Mesodermal cell (in vitro differentiated cells): ENCODE measurements at regions not wholly inside any gene's neighbourhood (a gene's known extent, or its start where the extent isn't known, plus 50 kb on each side); places are given as distances from the start of the nearest gene placed in this dataset.

Experiments
- H3K27ac ChIP-seq: 2 replicates; pipeline ENCODE4 v1.7.0; 2013; ENCODE audit warnings: mild to moderate bottlenecking, low read depth, low read length, moderate library complexity; ENCODE audit not compliant: severe bottlenecking
- H3K36me3 ChIP-seq: 2 replicates; pipeline ENCODE4 v1.7.1; 2013; ENCODE audit warnings: mild to moderate bottlenecking, low read length, moderate library complexity; ENCODE audit not compliant: control insufficient read depth, insufficient read depth
- H3K4me1 ChIP-seq: one replicate; pipeline ENCODE4 v1.7.1; 2013; ENCODE audit warnings: mild to moderate bottlenecking, low read length; ENCODE audit not compliant: insufficient read depth, control insufficient read depth, poor library complexity, severe bottlenecking
- H3K4me3 ChIP-seq: 2 replicates; pipeline ENCODE4 v1.7.0; 2013; ENCODE audit warnings: low read length, control low read depth, mild to moderate bottlenecking; ENCODE audit not compliant: insufficient read depth, poor library complexity, severe bottlenecking; ENCODE audit errors: extremely low read depth
- H3K9me3 ChIP-seq: 2 replicates; pipeline ENCODE4 v1.7.1; 2013; ENCODE audit warnings: mild to moderate bottlenecking, low read length, moderate library complexity; ENCODE audit not compliant: control insufficient read depth
- WGBS, 2 experiments: methylation state at CpG; one replicate each; pipeline ENCODE4 v1.1.5; 2013; ENCODE audit warnings: missing lambda C conversion rate in 2 of 2; ENCODE audit not compliant: insufficient coverage in 2 of 2; 5-methylcytosine and 5-hydroxymethylcytosine counted together

- H3K36me3 ChIP-seq: no peaks in the 10 kb centered on the region
Measured at GRCh38 chr12:22981711-22982110, 356.7 kb downstream of the ETNK1 start.

GRCh38 chr12:22982635-22983034 is 357.7 kb downstream of the ETNK1 start:
- Histone ChIP-seq H3K4me3 (no peak overlapping the region), H3K27ac (no peak overlapping the region), H3K4me1 (no peaks in the 10 kb centered on the region), H3K9me3 (no peaks in the 10 kb centered on the region), H3K36me3 (no peaks in the 10 kb centered on the region)
- WGBS, 2 experiments: 87 to 92% methylated on average over 7 to 10 of the region's 13 CpGs

More at GRCh38 chr12:22981711-22982110, 356.7 kb downstream of the ETNK1 start:
- Histone ChIP-seq H3K4me1 (no peaks in the 10 kb centered on the region), H3K9me3 (no peaks in the 10 kb centered on the region), H3K4me3 (no peak overlapping the region), H3K27ac (no peak overlapping the region)
- WGBS, 2 experiments: 83% methylated on average over 1 to 2 of the region's 3 CpGs

GRCh38 chr12:22986997-22987396 is 362.0 kb downstream of the ETNK1 start:
- Histone ChIP-seq H3K4me1 (no peaks in the 10 kb centered on the region), H3K4me3 (no peak overlapping the region), H3K36me3 (no peaks in the 10 kb centered on the region), H3K27ac (no peak overlapping the region), H3K9me3 (no peaks in the 10 kb centered on the region)
- WGBS, 2 experiments: no CpG with 5 or more reads among the region's 1 CpG

- Histone ChIP-seq H3K36me3 (no peaks in the 10 kb centered on the region), H3K9me3 (no peaks in the 10 kb centered on the region), H3K27ac (no peak overlapping the region), H3K4me1 (no peaks in the 10 kb centered on the region), H3K4me3 (no peak overlapping the region)
- WGBS, 2 experiments: no CpG with 5 or more reads among the region's 1 CpG
Measured at GRCh38 chr12:22990501-22990900, 365.5 kb downstream of the ETNK1 start.

GRCh38 chr12:22991250-22991844 is 366.4 kb downstream of the ETNK1 start:
- Histone ChIP-seq H3K9me3 (no peaks in the 10 kb centered on the region), H3K4me3 (no peak overlapping the region), H3K27ac (no peak overlapping the region), H3K4me1 (no peaks in the 10 kb centered on the region), H3K36me3 (no peaks in the 10 kb centered on the region)
- WGBS, 2 experiments: 95 to 100% methylated on average over 2 of the region's 3 CpGs

- 100% methylated on average over 2 of the region's 4 CpGs; no CpG with 5 or more reads in 1 of the 2 experiments for WGBS, 2 experiments
- Histone ChIP-seq H3K9me3 (no peaks in the 10 kb centered on the region), H3K27ac (no peak overlapping the region), H3K4me1 (no peaks in the 10 kb centered on the region), H3K36me3 (no peaks in the 10 kb centered on the region), H3K4me3 (no peak overlapping the region)
Measured at GRCh38 chr12:22993609-22994315, 368.8 kb downstream of the ETNK1 start.

GRCh38 chr12:22994316-22994675 is 369.3 kb downstream of the ETNK1 start:
- H3K4me3 ChIP-seq: no peak overlapping the region
- H3K27ac ChIP-seq: no peak overlapping the region
- H3K36me3 ChIP-seq: no peaks in the 10 kb centered on the region
- 100% methylated on average over 1 to 2 of the region's 3 CpGs for whole genome bisulfite sequencing, 2 experiments
- no peaks in the 10 kb centered on the region for H3K9me3 ChIP-seq
- no peaks in the 10 kb centered on the region for H3K4me1 ChIP-seq

- Histone ChIP-seq H3K36me3 (no peaks in the 10 kb centered on the region), H3K4me3 (no peak overlapping the region), H3K27ac (no peak overlapping the region), H3K9me3 (no peaks in the 10 kb centered on the region), H3K4me1 (no peaks in the 10 kb centered on the region)
- no CpG with 5 or more reads among the region's 3 CpGs for WGBS, 2 experiments
Measured at GRCh38 chr12:23001487-23001886, 376.5 kb downstream of the ETNK1 start.

- no peaks in the 10 kb centered on the region for H3K36me3 ChIP-seq
- no peaks in the 10 kb centered on the region for H3K9me3 ChIP-seq
- H3K4me3 ChIP-seq: no peak overlapping the region
- 81 to 88% methylated on average over 7 of the region's 7 CpGs for WGBS, 2 experiments
- no peak overlapping the region for H3K27ac ChIP-seq
- no peaks in the 10 kb centered on the region for H3K4me1 ChIP-seq
Measured at GRCh38 chr12:23002381-23002780, 377.4 kb downstream of the ETNK1 start.

- 70 to 88% methylated on average over 2 of the region's 4 CpGs for WGBS, 2 experiments
- Histone ChIP-seq H3K9me3 (no peaks in the 10 kb centered on the region), H3K4me3 (no peak overlapping the region), H3K4me1 (no peaks in the 10 kb centered on the region), H3K27ac (no peak overlapping the region), H3K36me3 (no peaks in the 10 kb centered on the region)
Measured at GRCh38 chr12:23004473-23005020, 379.6 kb downstream of the ETNK1 start.

GRCh38 chr12:23005387-23005786 is 380.4 kb downstream of the ETNK1 start:
- Histone ChIP-seq H3K4me1 (no peaks in the 10 kb centered on the region), H3K36me3 (no peaks in the 10 kb centered on the region), H3K9me3 (no peaks in the 10 kb centered on the region), H3K27ac (no peak overlapping the region), H3K4me3 (no peak overlapping the region)
- WGBS, 2 experiments: 100% methylated on average over 1 of the region's 2 CpGs; no CpG with 5 or more reads in 1 of the 2 experiments
